HUES64 (cell line): ENCODE measurements at regions not wholly inside any gene's neighbourhood (a gene's known extent, or its start where the extent isn't known, plus 50 kb on each side); places are given as distances from the start of the nearest gene placed in this dataset.

Experiments used
- H3K27ac ChIP-seq: 2 replicates; pipeline ENCODE4 v1.7.0; 2013; ENCODE audit warnings: low read depth, low read length, inconsistent platforms
- H3K27me3 ChIP-seq: 2 replicates; pipeline ENCODE4 v1.6.1; 2013; ENCODE audit warnings: mild to moderate bottlenecking, low read length; ENCODE audit not compliant: insufficient read depth
- H3K36me3 ChIP-seq: 2 replicates; pipeline ENCODE4 v1.6.1; 2013; ENCODE audit warnings: mild to moderate bottlenecking, low read length; ENCODE audit not compliant: insufficient read depth
- H3K4me1 ChIP-seq: 2 replicates; pipeline ENCODE4 v1.6.1; 2013; ENCODE audit warnings: mild to moderate bottlenecking, low read length, moderate library complexity; ENCODE audit not compliant: insufficient read depth
- H3K4me3 ChIP-seq: 2 replicates; pipeline ENCODE4 v1.5.1; 2013; ENCODE audit warnings: mild to moderate bottlenecking, low read length, moderate library complexity
- H3K9ac ChIP-seq: 2 replicates; pipeline ENCODE4 v1.6.1; 2013; ENCODE audit warnings: mild to moderate bottlenecking, low read depth, low read length
- H3K9me3 ChIP-seq: 2 replicates; pipeline ENCODE4 v1.6.1; 2013; ENCODE audit warnings: low read depth, low read length; ENCODE audit not compliant: insufficient read depth
- WGBS: fragments of 150-250, 120-280 bp; methylation state at CpG from one replicate; pipeline ENCODE4 v1.1.7; 2013; ENCODE audit warnings: missing lambda C conversion rate; 5-methylcytosine and 5-hydroxymethylcytosine counted together

DNA sequence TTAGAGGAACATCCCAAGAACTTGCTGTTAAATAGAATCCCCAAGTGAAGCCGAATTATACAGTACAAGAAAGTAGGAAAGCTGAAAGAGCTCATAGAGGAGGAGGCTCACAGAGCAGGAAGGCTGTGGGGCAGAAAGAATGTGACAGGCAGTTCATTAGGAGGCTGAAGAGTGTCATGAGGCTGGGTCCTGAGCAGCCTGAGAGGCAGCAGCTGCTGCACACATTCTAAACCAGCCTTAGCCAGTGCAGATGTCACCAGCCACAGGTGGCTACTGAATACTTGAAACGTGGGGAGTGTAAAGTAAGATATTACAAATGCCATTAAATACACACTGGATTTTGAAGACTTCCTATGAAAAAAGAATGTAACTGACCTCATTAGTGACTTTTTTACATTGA, 490.2 kb upstream of the KLHL29 start:
- no peaks in the 10 kb centered on the region for H3K27me3 ChIP-seq
- H3K9me3 ChIP-seq = no peaks in the 10 kb centered on the region
- H3K4me1 ChIP-seq = no peaks in the 10 kb centered on the region
- no peak overlapping the region for H3K27ac ChIP-seq
- WGBS = 100% methylated on average over 2 of the region's 2 CpGs
- H3K36me3 ChIP-seq = no peaks in the 10 kb centered on the region
- no peak overlapping the region for H3K4me3 ChIP-seq
- no peak overlapping the region for H3K9ac ChIP-seq

DNA sequence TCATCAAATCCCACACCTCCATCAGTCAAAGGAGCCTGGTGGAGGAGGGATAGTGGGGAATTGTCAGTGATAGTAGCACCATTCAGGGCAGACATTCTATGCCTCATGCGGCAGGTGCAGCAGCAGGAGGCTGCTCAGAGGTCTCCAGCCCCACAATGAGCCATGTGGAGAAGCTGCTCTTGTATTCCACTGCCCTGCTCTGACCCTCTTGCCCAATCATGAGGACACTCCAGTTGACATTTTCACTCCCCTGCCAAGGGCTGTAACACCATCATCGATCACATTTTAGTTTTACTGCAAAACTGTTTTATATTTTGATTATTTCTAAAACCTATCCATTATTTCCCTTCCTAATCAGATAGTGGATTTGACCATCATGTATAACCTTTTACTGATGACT, 487.6 kb upstream of the KLHL29 start:
- Histone ChIP-seq H3K4me3 (no peak overlapping the region), H3K27me3 (no peaks in the 10 kb centered on the region), H3K9ac (no peak overlapping the region), H3K36me3 (no peaks in the 10 kb centered on the region), H3K4me1 (no peaks in the 10 kb centered on the region), H3K9me3 (no peaks in the 10 kb centered on the region), H3K27ac (no peak overlapping the region)
- WGBS = 85% methylated on average over 2 of the region's 2 CpGs

DNA sequence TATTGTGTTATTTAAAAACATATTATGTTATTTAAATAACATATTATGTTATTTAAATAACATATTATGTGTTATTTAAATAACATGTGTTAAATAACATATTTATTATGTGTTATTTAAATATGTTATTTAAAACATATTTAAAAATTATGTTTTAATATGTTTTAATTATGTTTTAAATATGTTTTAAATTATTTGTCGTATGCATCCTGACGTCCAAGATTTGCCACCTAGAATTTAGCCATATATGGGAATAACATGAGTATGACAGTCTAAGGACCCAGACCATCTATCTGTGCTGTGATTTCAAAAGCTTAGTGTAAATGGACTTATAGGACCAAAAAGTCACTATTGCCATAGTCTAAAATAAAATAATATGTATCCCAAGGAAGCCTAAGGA, 484.3 kb upstream of the KLHL29 start:
- WGBS = 96% methylated on average over 2 of the region's 2 CpGs
- H3K27ac ChIP-seq = no peak overlapping the region
- H3K4me1 ChIP-seq = no peaks in the 10 kb centered on the region
- H3K9ac ChIP-seq = no peak overlapping the region
- H3K27me3 ChIP-seq = no peaks in the 10 kb centered on the region
- no peaks in the 10 kb centered on the region for H3K36me3 ChIP-seq
- no peaks in the 10 kb centered on the region for H3K9me3 ChIP-seq
- H3K4me3 ChIP-seq = no peak overlapping the region

DNA sequence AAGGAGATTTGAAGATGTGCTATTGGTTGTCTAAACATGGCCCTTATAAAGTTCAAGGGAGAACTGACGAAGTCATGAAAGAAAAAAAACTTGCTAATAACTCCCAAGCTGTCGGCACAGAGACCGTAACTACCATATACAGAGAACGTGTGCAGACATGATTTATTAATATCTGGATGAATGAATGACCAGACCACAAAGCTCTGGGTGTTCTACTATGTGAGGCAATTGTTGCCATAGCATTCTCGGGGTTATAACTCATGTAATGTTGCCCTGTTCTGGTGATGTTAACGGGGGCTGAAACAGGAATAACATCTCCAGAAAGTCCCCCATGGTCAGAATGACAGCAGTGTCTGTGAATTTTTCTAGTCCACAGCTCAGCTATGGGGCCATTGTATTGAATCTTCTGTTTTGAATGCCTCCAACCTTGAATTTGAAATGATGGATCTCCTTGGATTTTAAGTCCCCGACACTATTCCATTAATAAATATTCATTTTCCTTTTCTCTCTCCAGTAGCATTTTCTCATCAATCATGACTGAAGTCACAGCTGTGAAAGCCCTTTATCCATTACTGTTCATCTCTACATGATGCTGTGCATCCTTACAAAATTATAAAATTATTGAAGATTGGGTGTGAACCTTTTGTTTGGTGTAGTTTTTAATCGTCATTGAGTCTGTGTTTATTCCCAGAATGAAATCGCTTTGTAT, 483.4 kb upstream of the KLHL29 start:
- Histone ChIP-seq H3K27ac (no peak overlapping the region), H3K36me3 (no peaks in the 10 kb centered on the region), H3K9ac (no peak overlapping the region), H3K4me3 (no peak overlapping the region), H3K9me3 (no peaks in the 10 kb centered on the region), H3K27me3 (no peaks in the 10 kb centered on the region), H3K4me1 (no peaks in the 10 kb centered on the region)
- 96% methylated on average over 9 of the region's 9 CpGs for WGBS

DNA sequence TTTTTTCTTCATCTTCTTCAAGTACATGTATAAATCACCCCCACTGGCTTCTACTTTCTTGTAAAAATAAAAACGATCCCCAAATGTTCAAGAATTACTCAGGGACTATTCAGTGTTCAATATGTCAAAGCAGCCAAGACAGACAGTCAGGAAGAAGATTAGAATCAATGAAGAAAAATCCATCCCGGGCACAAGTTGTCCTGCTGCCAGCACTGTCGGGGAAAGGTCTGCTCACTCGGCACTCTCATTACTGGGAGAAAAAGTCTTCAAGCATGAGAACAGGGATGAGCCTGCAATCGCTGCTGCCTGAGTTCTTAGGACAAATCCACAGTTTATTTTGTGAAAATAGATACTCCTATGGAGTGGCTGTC, 482.8 kb upstream of the KLHL29 start:
- no peaks in the 10 kb centered on the region for H3K27me3 ChIP-seq
- H3K4me3 ChIP-seq = no peak overlapping the region
- WGBS = 90% methylated on average over 5 of the region's 5 CpGs
- H3K9ac ChIP-seq = no peak overlapping the region
- H3K4me1 ChIP-seq = no peaks in the 10 kb centered on the region
- H3K27ac ChIP-seq = no peak overlapping the region
- no peaks in the 10 kb centered on the region for H3K9me3 ChIP-seq
- H3K36me3 ChIP-seq = no peaks in the 10 kb centered on the region

DNA sequence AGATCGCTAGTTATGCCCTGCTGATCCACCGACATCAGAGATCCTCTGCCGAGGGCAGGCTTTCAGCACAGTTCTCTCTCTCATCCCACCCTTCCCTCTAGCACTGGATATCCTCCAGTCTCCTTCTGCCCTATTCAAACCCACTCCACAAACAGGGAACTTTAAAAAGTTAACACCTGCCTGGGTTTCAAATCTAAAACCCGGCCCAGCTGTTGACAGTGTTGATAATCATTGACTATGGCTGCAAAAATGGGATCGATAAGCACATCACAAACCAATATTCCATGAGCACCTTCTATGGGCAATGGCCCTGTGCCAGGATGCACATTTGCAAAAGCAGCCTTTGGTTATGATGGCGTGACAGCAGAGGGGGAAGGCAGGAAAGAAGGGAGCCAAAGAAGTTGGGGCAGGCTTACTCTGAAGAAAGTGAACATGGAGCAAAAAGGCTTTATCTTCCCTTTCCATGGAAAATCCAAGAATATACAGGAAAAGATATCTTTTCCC, 482.3 kb upstream of the KLHL29 start:
- Histone ChIP-seq H3K27me3 (no peaks in the 10 kb centered on the region), H3K27ac (no peak overlapping the region)
- WGBS = 90% methylated on average over 6 of the region's 6 CpGs

DNA sequence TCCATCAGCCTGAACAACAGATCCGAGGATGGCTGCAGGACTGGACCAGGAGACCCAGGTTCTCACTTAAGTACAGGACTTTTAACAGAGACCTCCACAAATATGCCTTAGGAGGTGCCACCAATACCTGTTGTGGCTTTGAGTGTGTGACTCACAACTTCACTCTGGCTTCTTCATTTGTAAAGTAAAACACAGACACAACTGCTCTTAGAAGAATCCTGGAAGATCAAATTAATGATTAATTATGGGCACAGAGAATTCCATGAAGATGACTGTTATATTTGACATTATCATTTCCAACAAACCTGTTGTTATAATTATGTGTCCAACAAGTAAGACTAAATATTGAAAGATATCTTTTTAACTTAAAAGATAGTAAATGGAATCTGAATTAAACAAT, 481.4 kb upstream of the KLHL29 start:
- no peak overlapping the region for H3K4me3 ChIP-seq
- no peaks in the 10 kb centered on the region for H3K36me3 ChIP-seq
- H3K27me3 ChIP-seq = no peaks in the 10 kb centered on the region
- H3K9me3 ChIP-seq = no peaks in the 10 kb centered on the region
- H3K27ac ChIP-seq = no peak overlapping the region
- no peak overlapping the region for H3K9ac ChIP-seq
- H3K4me1 ChIP-seq = no peaks in the 10 kb centered on the region
- WGBS = 87% methylated on average over 1 of the region's 1 CpG

More for the DNA sequence above, 482.3 kb upstream of the KLHL29 start:
- Histone ChIP-seq H3K9ac (no peak overlapping the region), H3K4me3 (no peak overlapping the region), H3K9me3 (no peaks in the 10 kb centered on the region), H3K36me3 (no peaks in the 10 kb centered on the region), H3K4me1 (no peaks in the 10 kb centered on the region)

DNA sequence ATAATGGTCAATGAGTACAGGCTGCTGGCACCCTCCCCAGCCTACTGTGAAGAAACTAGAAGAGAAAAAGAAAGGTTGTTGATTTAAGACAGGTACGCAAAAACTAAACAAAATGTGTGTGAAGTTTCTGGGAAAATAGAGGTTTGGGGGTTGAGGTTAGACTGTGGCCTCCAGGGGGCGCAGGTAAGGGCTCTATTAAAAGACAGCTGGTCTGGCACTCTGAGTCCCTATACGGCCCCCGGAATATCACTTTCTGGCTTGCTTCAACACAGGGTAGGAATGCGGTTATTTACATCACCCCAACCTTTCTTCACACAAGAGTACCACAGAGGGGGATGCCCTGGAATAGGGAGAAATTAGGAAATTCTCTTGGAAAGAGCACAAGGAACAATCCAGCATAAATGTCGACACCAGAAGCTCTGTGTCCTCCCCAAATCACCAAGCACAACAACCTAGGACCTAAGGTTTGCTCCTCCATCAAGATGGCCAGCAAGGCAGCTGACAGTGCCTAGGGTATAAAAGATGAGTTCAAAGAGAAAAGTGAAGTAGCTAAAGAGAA, 480.8 kb upstream of the KLHL29 start:
- Histone ChIP-seq H3K4me1 (no peaks in the 10 kb centered on the region), H3K9me3 (no peaks in the 10 kb centered on the region), H3K27ac (no peak overlapping the region), H3K4me3 (no peak overlapping the region), H3K9ac (no peak overlapping the region), H3K27me3 (no peaks in the 10 kb centered on the region), H3K36me3 (no peaks in the 10 kb centered on the region)
- WGBS = 65% methylated on average over 6 of the region's 6 CpGs

DNA sequence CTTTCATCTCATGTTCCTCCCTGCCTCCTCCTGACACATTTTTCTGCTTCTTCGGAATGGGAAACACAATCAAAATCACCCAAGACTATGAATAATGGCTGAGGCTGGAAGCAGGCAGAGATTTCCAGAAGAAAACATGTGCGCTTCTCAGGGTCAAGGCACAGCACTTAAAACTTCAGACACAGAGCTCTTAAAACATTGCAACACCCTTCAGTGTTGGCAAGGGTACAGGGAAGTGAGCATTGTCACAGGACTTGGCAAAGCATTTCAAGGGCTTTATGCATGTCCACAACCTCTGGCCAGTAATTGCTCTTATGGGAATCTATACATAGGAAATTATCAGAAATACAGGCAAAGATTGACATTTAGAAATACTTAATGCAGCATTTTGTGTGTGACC, 477.6 kb upstream of the KLHL29 start:
- Histone ChIP-seq H3K9me3 (no peaks in the 10 kb centered on the region), H3K27me3 (no peaks in the 10 kb centered on the region), H3K4me3 (no peak overlapping the region), H3K27ac (no peak overlapping the region), H3K9ac (no peak overlapping the region), H3K36me3 (no peaks in the 10 kb centered on the region), H3K4me1 (peaks cover under 1% of the 10 kb centered on the region; the same call in 1 of the 2 replicates)
- 88% methylated on average over 2 of the region's 2 CpGs for WGBS

DNA sequence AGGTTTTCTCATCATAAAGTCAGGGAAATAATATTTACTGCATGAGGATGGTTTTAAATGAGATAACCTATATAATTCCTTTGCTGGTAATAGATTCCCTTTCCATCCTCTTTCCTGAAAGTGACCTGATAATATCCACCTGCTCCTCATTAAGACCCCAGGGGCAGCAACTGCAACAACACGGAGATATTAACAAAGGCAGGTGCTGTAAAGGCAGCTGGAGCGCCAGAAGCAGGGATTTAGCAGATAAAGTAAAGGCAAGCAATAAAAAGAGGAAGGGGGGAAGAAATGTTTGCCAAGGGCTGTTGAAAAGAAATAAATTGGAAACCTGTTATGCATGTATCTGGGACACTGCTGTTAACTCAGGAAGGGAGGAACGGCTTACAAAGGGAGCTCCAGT, 472.6 kb upstream of the KLHL29 start:
- Histone ChIP-seq H3K9me3 (no peaks in the 10 kb centered on the region), H3K4me3 (no peak overlapping the region), H3K4me1 (peaks cover 5% of the 10 kb centered on the region; the same call in 1 of the 2 replicates), H3K9ac (no peak overlapping the region), H3K36me3 (no peaks in the 10 kb centered on the region), H3K27me3 (no peaks in the 10 kb centered on the region), H3K27ac (no peak overlapping the region)
- 89% methylated on average over 3 of the region's 3 CpGs for WGBS

DNA sequence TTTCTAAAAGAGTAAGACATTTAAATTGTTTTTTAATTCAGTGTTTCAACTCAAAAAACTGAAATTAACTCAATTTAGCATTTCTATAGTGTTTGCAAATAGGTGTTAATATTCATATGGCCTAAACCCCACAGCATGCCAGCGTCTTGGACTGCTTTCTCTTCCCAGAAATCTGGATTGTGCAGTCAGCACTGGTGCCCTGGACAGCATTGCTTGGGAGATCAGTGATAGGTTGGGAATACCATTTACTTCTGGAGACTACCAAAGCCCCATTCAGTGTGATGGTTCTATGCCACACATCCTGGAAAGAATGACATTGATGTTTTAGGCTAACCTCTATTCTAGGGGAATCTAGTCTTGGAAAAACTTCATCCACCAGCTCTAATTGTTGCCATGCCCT, 455.0 kb upstream of the KLHL29 start:
- no peaks in the 10 kb centered on the region for H3K4me1 ChIP-seq
- no peak overlapping the region for H3K9ac ChIP-seq
- no peaks in the 10 kb centered on the region for H3K36me3 ChIP-seq
- H3K27me3 ChIP-seq = no peaks in the 10 kb centered on the region
- H3K27ac ChIP-seq = no peak overlapping the region
- no peak overlapping the region for H3K4me3 ChIP-seq
- WGBS = 92% methylated on average over 1 of the region's 1 CpG
- H3K9me3 ChIP-seq = no peaks in the 10 kb centered on the region
